Heart left ventricle (tissue), 16 donors: ENCODE measurements at regions not wholly inside any gene's neighbourhood (a gene's known extent, or its start where the extent isn't known, plus 50 kb on each side); places are given as distances from the start of the nearest gene placed in this dataset.

Experiments
- ATAC-seq, 4 donors: fragments of 200-7000 bp; cut with Tn5 transposase; one replicate each; pipeline ENCODE4 v1.9.1; 2020 to 2022; ENCODE audit warnings: moderate library complexity in 4 of 4, mild to moderate bottlenecking in 3 of 4, moderate number of reproducible peaks in 1 of 4
- DNase-seq, 5 donors: peaks; one replicate each; pipeline ENCODE4 v3.0.0-alpha.2; 2020
- H3K27ac ChIP-seq, 12 donors: fragments of 200-600 bp; sonication (generic) in 4 of 12; one replicate each; pipeline versions ENCODE4 v1.5.0 to v1.8.0; 2016 to 2022; ENCODE audit warnings: mild to moderate bottlenecking in 2 of 12
- H3K27me3 ChIP-seq, 9 donors: fragments of 200-600 bp; sonication (generic) in 2 of 9; one replicate each; pipeline versions ENCODE4 v1.5.1 to v1.8.0; 2016 to 2022; ENCODE audit warnings: mild to moderate bottlenecking in 3 of 9
- H3K36me3 ChIP-seq, 9 donors: fragments of 200-600 bp; sonication (generic) in 2 of 9; one replicate each; pipeline versions ENCODE4 v1.5.0 to v1.8.0; 2018 to 2022; ENCODE audit warnings: mild to moderate bottlenecking in 2 of 9
- H3K4me1 ChIP-seq, 12 donors: fragments of 200-600 bp; sonication (generic) in 4 of 12; one replicate each; pipeline versions ENCODE4 v1.5.0 to v1.8.0; 2016 to 2022; ENCODE audit warnings: mild to moderate bottlenecking in 3 of 12
- H3K4me3 ChIP-seq, 12 donors: fragments of 200-600 bp; sonication (generic) in 4 of 12; one replicate each; pipeline versions ENCODE4 v1.5.0 to v1.8.0; 2017 to 2022; ENCODE audit warnings: mild to moderate bottlenecking in 9 of 12, moderate library complexity in 4 of 12
- H3K9me3 ChIP-seq, 12 donors: fragments of 200-600 bp; sonication (generic) in 4 of 12; one replicate each; pipeline versions ENCODE4 v1.5.0 to v1.8.0; 2016 to 2022; ENCODE audit warnings: mild to moderate bottlenecking in 1 of 12
- CTCF ChIP-seq, 12 donors: fragments of 200-600 bp; sonication (generic) in 4 of 12; IDR thresholded peaks; one replicate each; pipeline versions ENCODE4 v1.5.0 to v1.8.0; 2018 to 2022; ENCODE audit warnings: antibody characterized with exemption in 12 of 12, mild to moderate bottlenecking in 5 of 12
- POLR2A ChIP-seq, 2 donors: fragments of 450-650 bp; IDR thresholded peaks; one replicate each; pipeline ENCODE4 v1.6.1; 2017; ENCODE audit warnings: antibody characterized with exemption in 2 of 2, mild to moderate bottlenecking in 2 of 2, moderate library complexity in 2 of 2
- WGBS, 4 donors: extraction: QIAGEN DNeasy Blood & Tissue Kit in 2 of 4; methylation state at CpG; one replicate each; pipeline versions ENCODE4 v1.1.5 to v1.1.7; 2013 to 2018; 5-methylcytosine and 5-hydroxymethylcytosine counted together
- intact Hi-C, 10 donors: fragments of 100-400 bp; cut with DNase I; formaldehyde crosslinking; loops; one replicate each; pipeline versions ENCODE4 v1.11.1 to v1.14.2; 2022
- donor health status: ischemic (EF 13 %, LVEDD 7.1; RV severe dilation, severe dysfunction).
- donor health status: healthy with polysubstance abuse.
- donor health status: DM: no; HTN: yes; CAD: no.
- donor health status: DM: no; HTN: no; CAD: no.
- donor health status: ischemic (EF 25% LVEDD 6.9; RV normal size, moderate dysfunction).
- donor health status: ischemic (EF 25% LVEDD 5.7; RV mildly dilated, moderate dysfunction).
- donor health status: healthy.
- donor health status: DM: yes; HTN: yes; CAD: no.
- donor health status: ischemic (EF 35%, LVEDD 5.7; RV mildly dilated, moderate dysfunction).
- donor health status: nonischemic (EF 11% LVEDD 7.7; RV severe dilation, severe dysfunction).
- donor health status: DM: yes; HTN: yes; CAD: no.
- donor health status: PGD.
- donor health status: ischemic (EF 29% LVEDD 5.4; RV normal size, mild dysfunction).
- donor health status: nonischemic (EF 23%, LVEDD 6.1; RV moderate dilation, normal function).

- intact Hi-C loops, result loop anchor here in 1 of 10 donors (10.0 kb wide), 1 partner anchor 169 kb away; no protein-coding TSS in a partner anchor
- no peak overlapping the region for H3K27ac ChIP-seq
- ATAC-seq (no peak), DNase-seq (no peak)
- H3K36me3 ChIP-seq, result no peaks in the 10 kb centered on the region
- H3K9me3 ChIP-seq, result no peaks in the 10 kb centered on the region
- H3K4me3 ChIP-seq, result no peak overlapping the region
- TF ChIP-seq POLR2A (IDR thresholded peaks at IDR 0.05) (no peak), CTCF (IDR thresholded peaks at IDR 0.05) (no peak)
- H3K4me1 ChIP-seq, result peaks cover 0 to 3% (median 0%) of the 10 kb centered on the region in 12 donors
- no peaks in the 10 kb centered on the region for H3K27me3 ChIP-seq
Observed at GRCh38 chr11:90453525-90453924, 230.7 kb upstream of the CHORDC1 start.

DNA sequence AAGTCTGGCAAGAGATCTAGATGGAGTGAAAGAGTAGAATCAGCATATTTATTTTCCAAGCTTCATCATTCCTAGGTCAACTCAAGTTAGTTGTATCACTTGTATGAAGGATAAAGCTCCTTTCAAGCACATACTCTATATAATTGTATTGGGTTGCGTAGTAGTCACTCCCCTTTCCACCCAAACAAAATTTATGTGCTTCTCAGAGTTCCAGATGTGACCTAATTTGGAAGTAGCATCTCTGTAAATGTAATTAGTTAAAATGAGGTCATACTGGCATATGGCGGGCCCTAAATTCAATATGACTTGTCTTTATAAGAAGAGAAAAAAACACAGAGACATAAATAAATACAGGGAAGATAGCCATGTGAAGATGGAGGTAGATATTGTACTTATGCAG, 226.8 kb upstream of the CHORDC1 start:
- Histone ChIP-seq H3K36me3 (no peaks in the 10 kb centered on the region), H3K4me3 (no peak overlapping the region), H3K27ac (no peak overlapping the region), H3K4me1 (peaks cover 0 to 28% (median 7%) of the 10 kb centered on the region in 12 donors), H3K9me3 (no peaks in the 10 kb centered on the region), H3K27me3 (no peaks in the 10 kb centered on the region)
- 88 to 95% (median 92%) methylated on average over 2 of the region's 2 CpGs for WGBS, 4 donors
- ATAC-seq (no peak), DNase-seq (no peak)
- TF ChIP-seq CTCF (IDR thresholded peaks at IDR 0.05), result no peak
- no peak for TF ChIP-seq POLR2A (IDR thresholded peaks at IDR 0.05)
- intact Hi-C loops, result loop anchor here in 2 of 10 donors (10.0 kb wide), 2 partner anchors 165 to 245 kb away; no protein-coding TSS in a partner anchor

DNA sequence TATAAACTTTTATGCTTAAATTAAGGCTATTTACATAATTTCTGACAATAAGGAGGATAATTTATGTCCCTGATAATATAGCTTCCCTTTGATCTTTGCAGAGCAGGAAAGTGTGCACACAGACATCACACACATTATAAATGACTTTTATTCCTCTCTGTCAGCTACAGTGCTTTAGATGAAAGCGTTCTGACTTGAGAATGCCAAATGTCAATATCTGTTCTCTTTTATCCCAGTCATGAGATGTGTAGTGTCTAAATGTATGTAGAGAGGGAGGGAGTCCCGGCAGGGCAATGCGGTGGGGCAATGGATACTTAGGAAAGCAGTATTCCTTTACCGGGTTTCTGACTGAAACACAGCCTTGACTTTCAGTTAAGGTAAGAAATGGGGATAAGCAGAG, 225.4 kb upstream of the CHORDC1 start:
- intact Hi-C loops, result loop anchor here in 1 of 10 donors (10.0 kb wide), 1 partner anchor 243 kb away; no protein-coding TSS in a partner anchor
- Histone ChIP-seq H3K4me3 (no peak overlapping the region), H3K4me1 (peaks cover 0 to 28% (median 7%) of the 10 kb centered on the region in 12 donors), H3K9me3 (no peaks in the 10 kb centered on the region), H3K36me3 (no peaks in the 10 kb centered on the region), H3K27me3 (no peaks in the 10 kb centered on the region), H3K27ac (no peak overlapping the region)
- 38 to 61% (median 55%) methylated on average over 4 of the region's 4 CpGs for WGBS, 4 donors
- TF ChIP-seq POLR2A (IDR thresholded peaks at IDR 0.05) (no peak), CTCF (IDR thresholded peaks at IDR 0.05) (no peak)
- DNase-seq (no peak), ATAC-seq (no peak)

DNA sequence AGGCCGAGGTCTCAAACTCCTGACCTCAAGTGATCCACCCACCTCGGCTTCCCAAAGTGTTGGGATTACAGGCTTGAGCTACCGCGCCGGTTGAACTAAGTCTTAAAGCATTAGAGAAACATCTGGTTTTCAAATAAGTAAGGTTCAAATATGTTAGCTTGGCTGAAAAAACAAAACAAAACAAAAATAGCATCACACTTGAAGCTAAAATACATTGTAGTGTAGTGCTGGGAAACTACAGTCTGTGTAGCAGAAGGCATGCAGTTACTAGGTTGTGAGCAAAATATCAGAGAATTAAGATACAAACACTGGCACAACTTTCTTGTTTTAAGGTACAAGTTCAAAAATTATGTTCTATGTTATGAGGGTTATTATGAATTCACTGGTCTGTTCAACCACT, 224.8 kb upstream of the CHORDC1 start:
- peak overlapping the region in 1 of 12 donors; percentile 23 for H3K27ac ChIP-seq
- TF ChIP-seq CTCF (IDR thresholded peaks at IDR 0.05) (no peak), POLR2A (IDR thresholded peaks at IDR 0.05) (no peak)
- intact Hi-C loops, result loop anchor here in 1 of 10 donors (10.0 kb wide), 1 partner anchor 243 kb away; no protein-coding TSS in a partner anchor
- no peaks in the 10 kb centered on the region for H3K27me3 ChIP-seq
- ATAC-seq (peak in 3 of 4 donors; percentile 41 to 51 (median 45)), DNase-seq (no peak)
- H3K4me3 ChIP-seq, result no peak overlapping the region
- no peaks in the 10 kb centered on the region for H3K36me3 ChIP-seq
- H3K4me1 ChIP-seq, result peaks cover 0 to 28% (median 7%) of the 10 kb centered on the region in 12 donors
- H3K9me3 ChIP-seq, result no peaks in the 10 kb centered on the region
- WGBS, 4 donors, result 52 to 69% (median 62%) methylated on average over 5 of the region's 5 CpGs
